ENCODE measurements at regions not wholly inside any gene's neighbourhood (a gene's known extent, or its start where the extent isn't known, plus 50 kb on each side); places are given as distances from the start of the nearest gene placed in this dataset.
"Not testable (repeated sequence)": the region's sequence is repeated elsewhere in the genome, so short reads cannot be mapped to it uniquely, and the experiment has no call there.

DNA sequence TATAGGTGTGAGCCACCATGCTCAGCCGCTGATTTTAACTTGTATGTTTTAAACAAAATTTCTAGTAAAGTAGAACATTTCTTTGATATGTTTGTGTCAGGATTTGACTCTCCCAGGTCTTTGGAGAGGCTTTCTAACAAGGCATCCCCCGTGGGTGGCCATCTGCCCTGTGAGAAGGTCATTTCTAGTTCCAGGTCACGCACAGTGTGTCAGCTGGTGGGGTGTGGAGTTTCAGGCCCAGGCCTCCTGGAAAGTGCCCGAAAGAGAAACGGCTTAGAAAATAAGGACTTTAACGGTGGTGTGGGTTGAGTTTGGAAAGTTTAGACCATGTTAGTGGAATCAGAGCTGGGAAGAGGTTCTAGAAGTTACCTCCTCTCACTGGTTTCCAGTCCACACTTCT is 61.0 kb downstream of the SPDYE17 start:
- H3K27me3 Mint-ChIP-seq; H3K9me3 Mint-ChIP-seq; H3K4me3 Mint-ChIP-seq; intact Hi-C loops (cut with micrococcal nuclease); H3K4me1 Mint-ChIP-seq (ENCODE audit: low read depth); H3K27ac Mint-ChIP-seq: not testable (repeated sequence)
- H3K36me3 Mint-ChIP-seq (ENCODE audit: low read depth): peaks cover 29% of the 10 kb centered on the region

DNA sequence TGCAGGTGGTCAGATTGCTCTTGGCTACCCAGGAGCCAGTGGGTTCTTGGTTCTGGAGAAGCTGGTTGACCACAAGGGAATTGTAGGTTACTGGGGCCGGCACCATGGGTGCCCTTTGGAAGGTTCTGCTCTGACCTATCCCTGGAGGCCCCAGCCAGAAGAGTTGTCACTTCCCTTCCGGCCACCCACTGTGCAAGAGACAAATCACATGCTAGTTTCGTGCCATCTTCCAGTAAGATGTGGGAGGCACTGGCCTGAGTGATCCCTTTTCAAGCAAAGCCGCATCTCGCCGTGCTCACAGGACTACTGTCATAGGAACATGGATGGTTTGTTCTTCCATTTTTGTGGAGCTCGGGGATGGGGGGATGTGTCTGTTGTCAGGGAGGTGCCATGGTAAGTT is 62.3 kb downstream of the SPDYE17 start:
- H3K36me3 Mint-ChIP-seq (ENCODE audit: low read depth): peaks cover 34% of the 10 kb centered on the region
- H3K27me3 Mint-ChIP-seq; H3K27ac Mint-ChIP-seq; H3K9me3 Mint-ChIP-seq; intact Hi-C loops (cut with micrococcal nuclease); H3K4me1 Mint-ChIP-seq (ENCODE audit: low read depth): not testable (repeated sequence)
- peak overlapping the region; percentile 17 for H3K4me3 Mint-ChIP-seq

GRCh38 chr7:76965731-76966548 is 66.2 kb downstream of the SPDYE17 start:
- intact Hi-C loops (cut with micrococcal nuclease); H3K27ac Mint-ChIP-seq; H3K9me3 Mint-ChIP-seq: not testable (repeated sequence)

DNA sequence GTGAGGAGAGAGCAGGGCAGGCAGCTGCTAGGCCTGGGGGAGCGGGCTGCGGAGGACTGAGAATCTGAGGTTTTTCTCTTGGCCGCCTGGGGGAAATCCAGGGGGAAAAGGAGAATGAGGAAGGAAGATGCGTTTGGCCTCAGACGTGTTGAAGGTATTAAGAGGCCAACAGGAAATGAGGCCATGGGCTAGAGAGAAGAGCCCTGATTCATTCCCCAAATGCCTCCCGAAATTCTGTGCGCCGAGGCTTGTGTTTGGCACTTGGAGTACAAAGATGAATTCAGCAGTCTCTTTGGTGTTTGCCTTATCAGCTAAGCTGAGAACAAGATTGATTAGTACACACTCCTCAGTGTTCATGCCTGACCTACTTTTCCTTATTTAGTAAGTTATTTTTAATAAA is 68.1 kb downstream of the SPDYE17 start:
- H3K27me3 Mint-ChIP-seq; intact Hi-C loops (cut with micrococcal nuclease); H3K4me3 Mint-ChIP-seq; H3K27ac Mint-ChIP-seq; H3K9me3 Mint-ChIP-seq: not testable (repeated sequence)
- peaks cover 27% of the 10 kb centered on the region for H3K36me3 Mint-ChIP-seq (ENCODE audit: low read depth)
- H3K4me1 Mint-ChIP-seq (ENCODE audit: low read depth): peaks cover 15% of the 10 kb centered on the region

More at GRCh38 chr7:76965731-76966548, 66.2 kb downstream of the SPDYE17 start:
- not testable (repeated sequence) for H3K4me3 Mint-ChIP-seq, H3K27me3 Mint-ChIP-seq
- peaks cover 15% of the 10 kb centered on the region for H3K4me1 Mint-ChIP-seq (ENCODE audit: low read depth)
- peaks cover 32% of the 10 kb centered on the region for H3K36me3 Mint-ChIP-seq (ENCODE audit: low read depth)

DNA sequence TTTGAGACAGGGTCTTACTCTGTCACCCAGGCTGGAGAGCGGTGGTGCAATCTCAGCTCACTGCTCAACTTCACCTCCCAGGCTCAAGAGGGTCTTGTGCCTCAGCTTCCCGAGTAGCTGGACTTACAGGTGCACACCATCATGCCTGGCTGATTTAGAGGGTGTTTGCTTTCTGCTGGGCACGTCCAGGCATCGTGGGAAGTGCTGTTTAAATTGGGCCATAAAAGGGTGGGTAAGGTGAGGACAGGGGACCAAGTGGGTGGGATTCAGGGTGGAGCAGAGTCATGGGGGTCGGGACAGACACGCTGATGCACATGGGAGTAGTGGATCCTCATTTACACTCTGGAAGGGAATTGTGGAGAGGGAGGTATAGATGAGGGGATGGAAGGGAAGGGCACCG is 69.1 kb downstream of the SPDYE17 start:
- H3K9me3 Mint-ChIP-seq; H3K27me3 Mint-ChIP-seq; intact Hi-C loops (cut with micrococcal nuclease); H3K27ac Mint-ChIP-seq; H3K4me3 Mint-ChIP-seq: not testable (repeated sequence)
- Mint-ChIP-seq H3K4me1 (ENCODE audit: low read depth) (peaks cover 15% of the 10 kb centered on the region), H3K36me3 (ENCODE audit: low read depth) (peaks cover 27% of the 10 kb centered on the region)

DNA sequence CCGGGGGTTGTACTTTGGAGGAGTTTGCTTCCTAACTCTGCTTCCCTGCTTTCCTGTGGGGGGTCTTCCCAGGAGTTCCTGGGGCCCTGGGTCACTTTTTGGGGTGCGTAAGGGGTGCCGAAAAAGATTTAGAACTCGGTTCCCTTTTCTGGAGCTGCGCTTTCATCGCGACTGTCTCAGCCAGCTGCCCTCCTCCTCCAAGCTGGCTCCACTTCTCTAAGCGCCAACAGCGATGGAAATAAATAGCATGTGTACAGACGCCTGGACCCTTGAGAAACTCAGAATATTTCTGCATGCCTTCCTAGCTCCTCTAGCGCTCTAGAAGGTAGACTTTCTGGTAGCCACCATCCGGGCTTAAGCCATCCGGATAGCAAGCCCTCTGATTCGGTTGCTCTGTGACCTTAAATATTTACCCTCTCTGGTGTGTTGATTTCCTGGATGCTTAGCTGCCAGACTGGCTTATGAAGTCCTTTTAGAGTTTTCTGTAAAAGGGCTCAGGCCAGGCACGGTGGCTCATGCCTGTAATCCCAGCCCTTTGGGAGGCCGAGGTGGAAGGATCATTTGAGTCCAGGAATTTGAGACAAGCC is 71.7 kb downstream of the SPDYE17 start:
- H3K4me3 Mint-ChIP-seq; H3K9me3 Mint-ChIP-seq; intact Hi-C loops (cut with micrococcal nuclease); H3K27ac Mint-ChIP-seq; H3K27me3 Mint-ChIP-seq: not testable (repeated sequence)
- H3K4me1 Mint-ChIP-seq (ENCODE audit: low read depth): peaks cover 15% of the 10 kb centered on the region
- peaks cover 21% of the 10 kb centered on the region for H3K36me3 Mint-ChIP-seq (ENCODE audit: low read depth)

DNA sequence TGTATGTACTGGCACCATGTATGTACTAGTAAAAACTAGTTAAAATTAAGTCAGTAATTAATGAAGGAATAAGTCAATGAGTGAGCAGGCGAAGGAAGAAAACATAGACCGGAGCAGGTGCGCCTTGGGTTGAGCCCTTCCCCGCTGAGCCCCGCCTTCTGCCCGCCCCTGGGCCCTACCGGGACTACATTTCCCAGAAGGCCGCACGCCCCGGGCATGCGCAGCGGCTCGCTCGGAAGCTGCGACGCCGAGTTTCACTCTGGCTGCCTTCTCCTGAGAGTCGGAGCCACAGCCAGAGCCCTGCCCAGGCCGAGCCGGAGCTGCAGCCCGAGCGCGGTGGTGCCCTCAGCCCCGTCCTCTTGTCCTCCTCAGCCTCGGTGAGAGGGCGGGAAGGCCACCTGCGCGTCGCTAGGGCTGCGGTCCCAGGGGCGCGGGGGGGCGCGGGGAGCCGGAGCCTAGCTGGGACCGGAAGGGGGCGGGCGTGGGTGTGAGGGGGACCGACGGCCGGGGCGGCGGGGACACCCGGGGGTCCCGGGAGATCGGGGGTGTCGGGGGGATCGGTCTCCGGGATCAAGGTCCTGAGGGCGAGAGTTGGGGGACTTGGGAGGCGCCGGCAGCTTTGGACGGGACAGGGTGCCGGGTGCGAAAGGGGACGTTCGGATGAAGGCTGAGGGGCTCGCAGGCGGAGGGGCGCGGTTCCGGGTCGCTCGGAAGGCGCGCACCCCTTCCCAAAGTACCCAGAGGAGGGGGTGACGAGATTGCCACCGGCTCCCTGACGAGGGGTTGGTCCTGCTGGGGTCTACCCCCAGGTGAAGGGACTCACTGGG is 72.4 kb downstream of the SPDYE17 start:
- H3K27ac Mint-ChIP-seq; H3K9me3 Mint-ChIP-seq; intact Hi-C loops (cut with micrococcal nuclease); H3K27me3 Mint-ChIP-seq: not testable (repeated sequence)
- Mint-ChIP-seq H3K4me3 (peak overlapping the region; percentile 68), H3K36me3 (ENCODE audit: low read depth) (peaks cover 19% of the 10 kb centered on the region), H3K4me1 (ENCODE audit: low read depth) (peaks cover 15% of the 10 kb centered on the region)

DNA sequence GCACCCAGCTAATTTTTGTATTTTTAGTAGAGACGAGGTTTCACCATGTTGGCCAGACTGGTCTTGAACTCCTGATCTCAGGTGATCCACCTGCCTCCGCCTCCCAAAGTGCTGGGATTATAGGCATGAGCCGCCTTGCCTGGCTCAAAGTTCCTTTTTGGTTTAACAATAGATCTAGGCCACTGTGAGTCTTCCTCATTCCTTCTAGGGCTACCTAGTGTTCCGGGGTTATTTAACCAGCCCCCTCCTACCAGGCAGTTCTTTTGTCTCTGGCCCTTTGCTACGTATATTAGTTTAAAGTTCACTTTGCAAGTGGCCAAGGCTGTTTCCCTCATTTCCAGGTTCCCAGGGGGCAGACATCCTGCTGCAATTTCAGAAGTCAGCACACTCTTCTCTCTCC is 75.6 kb downstream of the SPDYE17 start:
- intact Hi-C loops (cut with micrococcal nuclease); H3K4me1 Mint-ChIP-seq (ENCODE audit: low read depth); H3K36me3 Mint-ChIP-seq (ENCODE audit: low read depth); H3K27ac Mint-ChIP-seq; H3K4me3 Mint-ChIP-seq; H3K9me3 Mint-ChIP-seq; H3K27me3 Mint-ChIP-seq: not testable (repeated sequence)

DNA sequence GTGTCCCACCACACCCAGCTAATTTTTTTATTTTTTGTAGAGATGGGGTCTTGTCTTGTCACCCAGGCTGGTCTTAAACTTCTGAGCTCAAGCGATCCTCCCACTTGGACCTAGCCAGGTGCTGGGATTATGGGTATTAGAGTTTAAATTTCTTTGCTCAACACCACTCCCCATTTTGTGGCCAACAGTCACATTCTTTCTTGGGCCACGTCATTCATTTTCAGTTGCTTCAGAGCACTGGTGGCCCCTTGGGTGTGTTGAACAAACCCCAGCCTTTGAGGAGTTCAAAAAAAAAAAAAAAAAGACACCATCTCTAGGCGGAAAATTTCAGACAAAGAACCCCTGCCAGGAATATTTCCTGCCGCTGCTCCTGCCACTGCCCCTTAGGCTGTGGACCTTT is 77.0 kb downstream of the SPDYE17 start:
- H3K27me3 Mint-ChIP-seq; H3K4me1 Mint-ChIP-seq (ENCODE audit: low read depth); H3K27ac Mint-ChIP-seq; H3K9me3 Mint-ChIP-seq; H3K4me3 Mint-ChIP-seq; intact Hi-C loops (cut with micrococcal nuclease); H3K36me3 Mint-ChIP-seq (ENCODE audit: low read depth): not testable (repeated sequence)

DNA sequence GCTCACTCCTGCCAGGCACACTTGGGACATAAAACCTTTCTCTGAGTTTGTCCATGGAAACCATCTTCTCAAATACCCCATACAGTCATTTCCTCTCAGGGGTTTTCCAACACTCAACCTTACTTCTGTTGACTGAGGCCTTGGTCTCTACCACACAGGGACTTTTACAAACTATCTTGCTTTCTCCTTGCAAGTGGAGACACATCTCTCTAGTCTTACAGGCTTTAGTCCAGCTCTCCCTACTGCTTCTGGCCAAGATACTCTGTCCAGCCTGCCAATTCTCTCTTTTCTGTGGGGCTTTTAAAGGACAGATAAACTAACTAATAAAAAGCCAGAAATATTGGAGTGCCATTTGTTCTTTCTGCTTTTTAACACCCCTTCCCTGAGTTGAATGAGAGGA is 87.6 kb downstream of the SPDYE17 start:
- H3K4me3 Mint-ChIP-seq; H3K4me1 Mint-ChIP-seq (ENCODE audit: low read depth); intact Hi-C loops (cut with micrococcal nuclease); H3K36me3 Mint-ChIP-seq (ENCODE audit: low read depth); H3K27ac Mint-ChIP-seq; H3K9me3 Mint-ChIP-seq; H3K27me3 Mint-ChIP-seq: not testable (repeated sequence)

DNA sequence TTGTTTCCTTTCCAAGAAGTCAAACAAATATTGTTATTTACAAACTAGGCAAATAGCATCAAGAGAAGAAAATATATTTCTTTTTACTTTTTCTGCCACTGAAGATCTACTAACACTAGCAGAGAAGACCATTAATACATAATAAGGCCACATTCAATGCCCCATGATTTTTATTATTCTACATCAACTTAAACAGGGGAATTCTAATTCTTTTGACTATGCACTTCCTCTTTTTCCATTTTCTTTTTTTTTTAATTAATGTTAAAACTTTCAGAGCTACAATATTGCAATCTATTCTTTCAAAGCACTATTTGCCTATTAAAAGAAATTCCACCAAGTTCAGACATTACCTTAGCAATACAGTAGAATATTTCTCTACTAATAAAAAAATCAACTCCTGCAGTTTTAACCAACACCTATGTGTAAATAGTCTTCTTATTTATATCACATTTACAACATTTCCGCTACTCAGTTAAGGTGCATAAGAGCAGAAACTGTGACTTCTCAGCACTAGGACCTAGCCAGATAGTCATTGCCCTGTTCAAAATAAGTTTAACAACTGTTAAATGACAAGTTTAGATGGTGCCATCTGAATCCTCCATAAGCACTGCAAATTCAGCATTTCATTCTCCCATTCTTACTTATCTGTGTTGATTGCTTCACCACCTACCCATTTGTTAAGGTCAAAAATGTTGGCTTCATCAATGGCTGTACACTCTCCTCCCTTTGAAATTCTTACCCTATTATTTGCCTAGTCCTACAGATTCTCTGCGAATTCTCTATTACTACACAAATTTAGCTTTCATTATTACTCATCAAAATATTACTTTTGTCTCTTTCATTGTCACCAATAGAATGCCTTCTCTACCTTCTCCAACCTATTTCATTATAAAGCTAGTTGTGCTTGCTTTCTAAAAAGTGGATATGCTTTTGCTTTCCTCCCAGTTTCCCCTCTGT is 90.1 kb downstream of the SPDYE17 start:
- H3K27me3 Mint-ChIP-seq; H3K4me3 Mint-ChIP-seq; intact Hi-C loops (cut with micrococcal nuclease): not testable (repeated sequence)

GRCh38 chr7:76937781-76938180 is 94.4 kb downstream of the SPDYE17 start:
- H3K27me3 Mint-ChIP-seq; H3K27ac Mint-ChIP-seq; intact Hi-C loops (cut with micrococcal nuclease); H3K9me3 Mint-ChIP-seq; H3K4me3 Mint-ChIP-seq; H3K4me1 Mint-ChIP-seq (ENCODE audit: low read depth); H3K36me3 Mint-ChIP-seq (ENCODE audit: low read depth): not testable (repeated sequence)

More for the DNA sequence above, 90.1 kb downstream of the SPDYE17 start:
- H3K27ac Mint-ChIP-seq; H3K4me1 Mint-ChIP-seq (ENCODE audit: low read depth); H3K9me3 Mint-ChIP-seq; H3K36me3 Mint-ChIP-seq (ENCODE audit: low read depth): not testable (repeated sequence)

DNA sequence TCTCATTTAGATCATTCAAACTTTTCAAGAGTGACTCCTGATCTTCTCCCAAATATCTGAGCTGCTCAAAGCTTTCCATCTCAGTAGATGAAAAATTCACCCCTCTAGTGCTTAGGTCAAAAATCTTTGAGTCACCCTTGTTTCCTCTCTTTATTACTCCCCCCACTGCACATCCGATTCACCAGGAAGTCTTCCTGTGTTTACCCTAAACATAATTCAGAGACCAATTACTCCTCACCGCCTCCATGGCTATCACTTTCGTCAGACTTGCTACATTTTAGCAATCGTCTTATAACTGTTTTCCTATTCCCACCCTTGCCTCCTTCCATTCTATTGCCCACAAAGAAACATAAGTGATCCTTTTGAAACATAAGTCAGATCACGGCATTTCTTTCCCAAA is 94.8 kb downstream of the SPDYE17 start:
- H3K4me1 Mint-ChIP-seq (ENCODE audit: low read depth); H3K9me3 Mint-ChIP-seq; H3K27ac Mint-ChIP-seq; H3K36me3 Mint-ChIP-seq (ENCODE audit: low read depth); H3K4me3 Mint-ChIP-seq; intact Hi-C loops (cut with micrococcal nuclease); H3K27me3 Mint-ChIP-seq: not testable (repeated sequence)

All from dendritic cell treated with granulocyte-macrophage colony-stimulating factor and Interleukin-4, amounts not matched to agents 40 ng/mL and 50 ng/mL, for 4 days (primary cell).